ENCODE measurements at regions not wholly inside any gene's neighbourhood (a gene's known extent, or its start where the extent isn't known, plus 50 kb on each side); places are given as distances from the start of the nearest gene placed in this dataset.
A peak's percentile ranks its signal among the peaks of the same experiment; 100 is the strongest.

DNA sequence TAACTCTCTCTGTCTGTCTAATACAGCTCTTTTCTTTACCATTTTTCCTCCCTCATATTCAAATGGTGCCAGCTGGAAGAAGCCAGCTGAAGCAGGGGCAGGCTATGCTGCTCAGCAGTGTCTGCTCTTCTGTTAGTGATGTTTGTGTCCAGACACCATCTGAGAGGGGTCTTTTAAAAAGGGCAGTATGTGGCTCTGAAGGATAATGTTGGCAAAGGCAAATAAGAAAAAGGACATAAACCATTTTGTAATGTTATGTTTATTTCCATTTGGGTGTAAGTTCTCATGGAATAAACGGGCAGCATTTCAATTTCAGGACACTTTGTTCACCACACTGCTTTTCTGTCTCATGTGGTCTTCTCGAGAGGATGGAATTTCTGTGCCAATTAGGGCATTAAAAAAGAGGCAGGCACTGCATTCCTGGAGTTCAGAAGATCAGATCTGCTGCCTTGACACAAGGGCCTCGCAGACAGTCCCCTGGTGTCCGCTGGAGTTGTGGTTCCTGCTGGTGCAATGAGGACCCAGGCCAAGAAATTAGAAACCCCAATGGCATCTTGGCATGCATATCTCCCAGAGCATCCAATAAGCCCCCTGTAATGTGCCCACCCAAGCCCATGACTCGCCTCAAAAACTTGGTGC is 109.0 kb upstream of the ELMO1 start:
- no peaks in the 10 kb centered on the region for H3K27me3 ChIP-seq
- H3K9me3 ChIP-seq, result no peaks in the 10 kb centered on the region
- H3K36me3 ChIP-seq, result no peaks in the 10 kb centered on the region
- H3K4me1 ChIP-seq, result no peaks in the 10 kb centered on the region
- TF ChIP-seq POLR2A (IDR thresholded peaks at IDR 0.05) (no peak), POLR2AphosphoS5 (IDR thresholded peaks at IDR 0.05) (no peak), EP300 (IDR thresholded peaks at IDR 0.05) (no peak)
- TF ChIP-seq, protein P1, sequence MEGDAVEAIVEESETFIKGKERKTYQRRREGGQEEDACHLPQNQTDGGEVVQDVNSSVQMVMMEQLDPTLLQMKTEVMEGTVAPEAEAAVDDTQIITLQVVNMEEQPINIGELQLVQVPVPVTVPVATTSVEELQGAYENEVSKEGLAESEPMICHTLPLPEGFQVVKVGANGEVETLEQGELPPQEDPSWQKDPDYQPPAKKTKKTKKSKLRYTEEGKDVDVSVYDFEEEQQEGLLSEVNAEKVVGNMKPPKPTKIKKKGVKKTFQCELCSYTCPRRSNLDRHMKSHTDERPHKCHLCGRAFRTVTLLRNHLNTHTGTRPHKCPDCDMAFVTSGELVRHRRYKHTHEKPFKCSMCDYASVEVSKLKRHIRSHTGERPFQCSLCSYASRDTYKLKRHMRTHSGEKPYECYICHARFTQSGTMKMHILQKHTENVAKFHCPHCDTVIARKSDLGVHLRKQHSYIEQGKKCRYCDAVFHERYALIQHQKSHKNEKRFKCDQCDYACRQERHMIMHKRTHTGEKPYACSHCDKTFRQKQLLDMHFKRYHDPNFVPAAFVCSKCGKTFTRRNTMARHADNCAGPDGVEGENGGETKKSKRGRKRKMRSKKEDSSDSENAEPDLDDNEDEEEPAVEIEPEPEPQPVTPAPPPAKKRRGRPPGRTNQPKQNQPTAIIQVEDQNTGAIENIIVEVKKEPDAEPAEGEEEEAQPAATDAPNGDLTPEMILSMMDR (IDR thresholded peaks at IDR 0.05), result no peak
- H3K4me3 ChIP-seq, result no peak overlapping the region
- DNase-seq, result no peak
- no peak overlapping the region for H3K27ac ChIP-seq
- 71 to 77% methylated on average over 5 of the region's 5 CpGs for WGBS, 2 donors
- ATAC-seq (ENCODE audit: low FRiP score in 2 of 2), result no peak

DNA sequence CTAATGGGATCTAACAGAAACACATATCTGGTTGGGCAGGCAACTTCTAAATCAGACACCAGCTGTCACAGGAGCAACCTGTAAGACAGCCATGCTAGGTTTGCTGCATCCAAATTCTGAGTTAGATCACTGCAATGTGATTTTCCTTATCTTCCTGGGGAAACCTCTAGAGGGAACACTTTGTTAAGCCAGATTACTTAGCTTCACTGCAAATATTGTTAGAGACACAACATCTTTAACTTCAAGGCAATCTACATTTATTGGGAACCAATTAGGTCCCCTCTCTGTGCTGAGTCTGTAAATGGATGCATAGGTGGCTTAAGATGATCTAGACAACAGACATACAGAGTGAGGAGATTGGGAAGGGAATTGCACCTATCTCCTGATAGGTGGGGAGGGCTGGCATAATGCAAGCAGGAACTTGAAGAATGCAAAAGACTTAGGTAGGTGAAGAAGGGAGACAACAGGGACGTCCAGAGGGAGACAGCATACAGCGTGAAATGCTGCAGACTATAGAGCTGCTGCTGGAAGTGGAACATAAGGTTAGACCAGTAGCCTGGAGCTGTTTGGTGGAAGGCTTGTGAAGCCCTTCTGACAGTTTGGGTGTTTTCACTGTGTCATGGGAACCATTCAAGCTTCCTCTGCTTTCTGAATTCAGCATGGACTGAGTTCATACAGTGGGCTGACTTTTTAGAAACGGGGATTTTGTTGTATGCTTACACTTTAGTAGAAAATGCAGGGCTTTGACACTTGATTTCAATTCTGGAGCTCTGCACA is 109.8 kb upstream of the ELMO1 start:
- no peaks in the 10 kb centered on the region for H3K4me1 ChIP-seq
- H3K27me3 ChIP-seq, result no peaks in the 10 kb centered on the region
- no peaks in the 10 kb centered on the region for H3K9me3 ChIP-seq
- no peak for ATAC-seq (ENCODE audit: low FRiP score in 2 of 2)
- WGBS, 2 donors, result 82% methylated on average over 3 of the region's 3 CpGs
- TF ChIP-seq POLR2A (IDR thresholded peaks at IDR 0.05) (no peak), EP300 (IDR thresholded peaks at IDR 0.05) (no peak), POLR2AphosphoS5 (IDR thresholded peaks at IDR 0.05) (no peak)
- TF ChIP-seq, protein P1 (IDR thresholded peaks at IDR 0.05), result no peak
- no peak overlapping the region for H3K27ac ChIP-seq
- no peaks in the 10 kb centered on the region for H3K36me3 ChIP-seq
- no peak for DNase-seq
- H3K4me3 ChIP-seq, result no peak overlapping the region

DNA sequence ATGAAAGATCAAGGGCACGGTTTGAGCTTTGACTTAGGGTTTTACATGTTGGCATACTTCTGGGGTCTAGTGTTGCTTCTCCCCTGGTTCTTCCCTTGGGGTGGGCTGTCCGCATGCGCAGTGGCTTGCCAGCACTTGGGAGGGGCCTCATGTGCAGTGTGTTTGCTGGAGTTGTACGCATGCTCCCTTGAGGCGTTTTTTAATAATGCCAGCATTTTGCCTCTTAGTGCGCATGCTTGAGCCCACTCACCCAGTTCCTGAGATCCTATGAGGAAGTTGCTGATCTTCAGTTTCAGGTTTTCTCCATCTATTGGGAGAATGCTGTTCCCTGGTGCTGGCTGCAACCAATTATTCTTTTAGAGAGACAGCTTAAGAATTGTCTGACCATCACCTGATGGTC is 113.4 kb upstream of the GPR141 start:
- Histone ChIP-seq H3K27me3 (no peaks in the 10 kb centered on the region), H3K9me3 (no peaks in the 10 kb centered on the region), H3K4me1 (no peaks in the 10 kb centered on the region), H3K27ac (no peak overlapping the region), H3K4me3 (no peak overlapping the region), H3K36me3 (no peaks in the 10 kb centered on the region)
- DNase-seq (peak in 1 of 2 donors; percentile 0), ATAC-seq (ENCODE audit: low FRiP score in 2 of 2) (no peak)
- no peak for TF ChIP-seq EP300 (IDR thresholded peaks at IDR 0.05)
- TF ChIP-seq POLR2AphosphoS5 (IDR thresholded peaks at IDR 0.05), result no peak
- TF ChIP-seq, protein P1 (IDR thresholded peaks at IDR 0.05), result no peak
- TF ChIP-seq POLR2A (IDR thresholded peaks at IDR 0.05), result no peak
- 94 to 95% methylated on average over 6 of the region's 6 CpGs for WGBS, 2 donors

DNA sequence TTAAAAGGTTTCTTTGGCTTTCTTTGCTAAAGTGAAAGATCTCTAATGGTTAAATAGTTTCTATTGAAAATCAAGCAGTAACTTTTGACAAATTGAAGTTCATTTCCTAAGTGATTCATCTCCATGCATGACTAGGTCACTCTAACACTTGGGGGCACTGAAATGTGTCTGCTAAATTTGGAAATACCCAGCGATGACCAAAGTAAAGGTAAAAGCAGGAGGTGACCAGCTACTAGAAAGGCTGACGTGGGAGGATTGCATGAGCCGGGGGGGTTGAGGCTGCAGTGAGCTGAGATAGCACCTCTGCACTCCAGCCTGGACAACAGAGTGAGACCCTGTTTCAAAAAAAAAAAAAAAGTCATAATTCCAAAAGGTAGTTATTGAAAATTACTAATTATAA is 111.8 kb upstream of the GPR141 start:
- no peak for DNase-seq
- no peak for ATAC-seq (ENCODE audit: low FRiP score in 2 of 2)
- H3K36me3 ChIP-seq, result no peaks in the 10 kb centered on the region
- no peaks in the 10 kb centered on the region for H3K4me1 ChIP-seq
- H3K4me3 ChIP-seq, result no peak overlapping the region
- H3K27me3 ChIP-seq, result no peaks in the 10 kb centered on the region
- H3K27ac ChIP-seq, result no peak overlapping the region
- no peak for TF ChIP-seq EP300 (IDR thresholded peaks at IDR 0.05)
- TF ChIP-seq, protein P1 (IDR thresholded peaks at IDR 0.05), result no peak
- no peak for TF ChIP-seq POLR2AphosphoS5 (IDR thresholded peaks at IDR 0.05)
- no peak for TF ChIP-seq POLR2A (IDR thresholded peaks at IDR 0.05)
- 85 to 97% methylated on average over 3 of the region's 3 CpGs for WGBS, 2 donors
- no peaks in the 10 kb centered on the region for H3K9me3 ChIP-seq

Data from upper lobe of left lung (tissue), 6 donors.